ENCODE measurements at regions not wholly inside any gene's neighbourhood (a gene's known extent, or its start where the extent isn't known, plus 50 kb on each side); places are given as distances from the start of the nearest gene placed in this dataset.

- Histone ChIP-seq H3K9ac (ENCODE audit: low read depth, low read length) (no peak overlapping the region), H3K36me3 (ENCODE audit: control insufficient read depth, insufficient read depth, low read length) (no peaks in the 10 kb centered on the region), H3K27me3 (ENCODE audit: control insufficient read depth, insufficient read depth, low read length) (no peaks in the 10 kb centered on the region), H3K4me1 (ENCODE audit: control insufficient read depth, insufficient read depth, low read length) (peaks cover 18% of the 10 kb centered on the region), H3K27ac (ENCODE audit: low read depth, low read length) (peak overlapping the region; percentile 72), H3K9me3 (ENCODE audit: control insufficient read depth, insufficient read depth, low read length) (no peaks in the 10 kb centered on the region), H3K4me3 (ENCODE audit: low read depth, low read length) (no peak overlapping the region)
Measured at GRCh38 chr9:14466828-14467227, 152.9 kb upstream of the NFIB start.

GRCh38 chr9:14466429-14466818 lies 152.5 kb upstream of the NFIB start:
- Histone ChIP-seq H3K4me1 (ENCODE audit: control insufficient read depth, insufficient read depth, low read length) (peaks cover 18% of the 10 kb centered on the region), H3K4me3 (ENCODE audit: low read depth, low read length) (no peak overlapping the region), H3K27ac (ENCODE audit: low read depth, low read length) (peak overlapping the region; percentile 72), H3K9ac (ENCODE audit: low read depth, low read length) (no peak overlapping the region), H3K9me3 (ENCODE audit: control insufficient read depth, insufficient read depth, low read length) (no peaks in the 10 kb centered on the region), H3K36me3 (ENCODE audit: control insufficient read depth, insufficient read depth, low read length) (no peaks in the 10 kb centered on the region), H3K27me3 (ENCODE audit: control insufficient read depth, insufficient read depth, low read length) (no peaks in the 10 kb centered on the region)

GRCh38 chr9:14462950-14463349 lies 149.0 kb upstream of the NFIB start:
- Histone ChIP-seq H3K9ac (ENCODE audit: low read depth, low read length) (no peak overlapping the region), H3K4me3 (ENCODE audit: low read depth, low read length) (no peak overlapping the region), H3K9me3 (ENCODE audit: control insufficient read depth, insufficient read depth, low read length) (no peaks in the 10 kb centered on the region), H3K36me3 (ENCODE audit: control insufficient read depth, insufficient read depth, low read length) (no peaks in the 10 kb centered on the region), H3K27ac (ENCODE audit: low read depth, low read length) (no peak overlapping the region), H3K27me3 (ENCODE audit: control insufficient read depth, insufficient read depth, low read length) (no peaks in the 10 kb centered on the region), H3K4me1 (ENCODE audit: control insufficient read depth, insufficient read depth, low read length) (peaks cover 18% of the 10 kb centered on the region)

GRCh38 chr9:14455243-14455642 lies 141.3 kb upstream of the NFIB start:
- Histone ChIP-seq H3K9me3 (ENCODE audit: control insufficient read depth, insufficient read depth, low read length) (no peaks in the 10 kb centered on the region), H3K27me3 (ENCODE audit: control insufficient read depth, insufficient read depth, low read length) (no peaks in the 10 kb centered on the region), H3K4me1 (ENCODE audit: control insufficient read depth, insufficient read depth, low read length) (no peaks in the 10 kb centered on the region), H3K9ac (ENCODE audit: low read depth, low read length) (no peak overlapping the region), H3K36me3 (ENCODE audit: control insufficient read depth, insufficient read depth, low read length) (no peaks in the 10 kb centered on the region), H3K4me3 (ENCODE audit: low read depth, low read length) (no peak overlapping the region), H3K27ac (ENCODE audit: low read depth, low read length) (no peak overlapping the region)

GRCh38 chr9:14453286-14453685 lies 139.3 kb upstream of the NFIB start:
- no peaks in the 10 kb centered on the region for H3K9me3 ChIP-seq (ENCODE audit: control insufficient read depth, insufficient read depth, low read length)
- H3K4me3 ChIP-seq (ENCODE audit: low read depth, low read length): no peak overlapping the region
- no peaks in the 10 kb centered on the region for H3K36me3 ChIP-seq (ENCODE audit: control insufficient read depth, insufficient read depth, low read length)
- no peak overlapping the region for H3K9ac ChIP-seq (ENCODE audit: low read depth, low read length)
- no peaks in the 10 kb centered on the region for H3K4me1 ChIP-seq (ENCODE audit: control insufficient read depth, insufficient read depth, low read length)
- H3K27me3 ChIP-seq (ENCODE audit: control insufficient read depth, insufficient read depth, low read length): no peaks in the 10 kb centered on the region
- H3K27ac ChIP-seq (ENCODE audit: low read depth, low read length): no peak overlapping the region

- H3K27me3 ChIP-seq (ENCODE audit: control insufficient read depth, insufficient read depth, low read length): no peaks in the 10 kb centered on the region
- H3K9me3 ChIP-seq (ENCODE audit: control insufficient read depth, insufficient read depth, low read length): no peaks in the 10 kb centered on the region
Measured at GRCh38 chr9:14452539-14452938, 138.6 kb upstream of the NFIB start.

GRCh38 chr9:14451949-14452348 lies 138.0 kb upstream of the NFIB start:
- no peaks in the 10 kb centered on the region for H3K9me3 ChIP-seq (ENCODE audit: control insufficient read depth, insufficient read depth, low read length)
- no peak overlapping the region for H3K9ac ChIP-seq (ENCODE audit: low read depth, low read length)
- H3K4me3 ChIP-seq (ENCODE audit: low read depth, low read length): no peak overlapping the region
- H3K4me1 ChIP-seq (ENCODE audit: control insufficient read depth, insufficient read depth, low read length): no peaks in the 10 kb centered on the region
- H3K27ac ChIP-seq (ENCODE audit: low read depth, low read length): no peak overlapping the region
- no peaks in the 10 kb centered on the region for H3K27me3 ChIP-seq (ENCODE audit: control insufficient read depth, insufficient read depth, low read length)
- H3K36me3 ChIP-seq (ENCODE audit: control insufficient read depth, insufficient read depth, low read length): no peaks in the 10 kb centered on the region

More at GRCh38 chr9:14452539-14452938, 138.6 kb upstream of the NFIB start:
- no peak overlapping the region for H3K27ac ChIP-seq (ENCODE audit: low read depth, low read length)
- H3K9ac ChIP-seq (ENCODE audit: low read depth, low read length): no peak overlapping the region
- H3K4me3 ChIP-seq (ENCODE audit: low read depth, low read length): no peak overlapping the region
- no peaks in the 10 kb centered on the region for H3K36me3 ChIP-seq (ENCODE audit: control insufficient read depth, insufficient read depth, low read length)
- H3K4me1 ChIP-seq (ENCODE audit: control insufficient read depth, insufficient read depth, low read length): no peaks in the 10 kb centered on the region

- no peaks in the 10 kb centered on the region for H3K27me3 ChIP-seq (ENCODE audit: control insufficient read depth, insufficient read depth, low read length)
Measured at GRCh38 chr9:14447103-14447502, 133.2 kb upstream of the NFIB start.

GRCh38 chr9:14445946-14446345 lies 132.0 kb upstream of the NFIB start:
- Histone ChIP-seq H3K36me3 (ENCODE audit: control insufficient read depth, insufficient read depth, low read length) (no peaks in the 10 kb centered on the region), H3K27ac (ENCODE audit: low read depth, low read length) (no peak overlapping the region), H3K9ac (ENCODE audit: low read depth, low read length) (no peak overlapping the region), H3K4me3 (ENCODE audit: low read depth, low read length) (no peak overlapping the region), H3K9me3 (ENCODE audit: control insufficient read depth, insufficient read depth, low read length) (no peaks in the 10 kb centered on the region), H3K4me1 (ENCODE audit: control insufficient read depth, insufficient read depth, low read length) (no peaks in the 10 kb centered on the region), H3K27me3 (ENCODE audit: control insufficient read depth, insufficient read depth, low read length) (no peaks in the 10 kb centered on the region)

More at GRCh38 chr9:14447103-14447502, 133.2 kb upstream of the NFIB start:
- Histone ChIP-seq H3K9me3 (ENCODE audit: control insufficient read depth, insufficient read depth, low read length) (no peaks in the 10 kb centered on the region), H3K9ac (ENCODE audit: low read depth, low read length) (no peak overlapping the region), H3K4me1 (ENCODE audit: control insufficient read depth, insufficient read depth, low read length) (no peaks in the 10 kb centered on the region), H3K4me3 (ENCODE audit: low read depth, low read length) (no peak overlapping the region), H3K36me3 (ENCODE audit: control insufficient read depth, insufficient read depth, low read length) (no peaks in the 10 kb centered on the region), H3K27ac (ENCODE audit: low read depth, low read length) (no peak overlapping the region)

- H3K27me3 ChIP-seq (ENCODE audit: control insufficient read depth, insufficient read depth, low read length): no peaks in the 10 kb centered on the region
- no peaks in the 10 kb centered on the region; the same call in 1 of the 2 replicates for H3K4me1 ChIP-seq (ENCODE audit: control insufficient read depth, insufficient read depth, low read length)
- no peaks in the 10 kb centered on the region for H3K36me3 ChIP-seq (ENCODE audit: control insufficient read depth, insufficient read depth, low read length)
- H3K27ac ChIP-seq (ENCODE audit: low read depth, low read length): no peak overlapping the region
- H3K9me3 ChIP-seq (ENCODE audit: control insufficient read depth, insufficient read depth, low read length): no peaks in the 10 kb centered on the region
- no peak overlapping the region for H3K9ac ChIP-seq (ENCODE audit: low read depth, low read length)
- no peak overlapping the region for H3K4me3 ChIP-seq (ENCODE audit: low read depth, low read length)
Measured at GRCh38 chr9:14442956-14443355, 129.0 kb upstream of the NFIB start.

- H3K27me3 ChIP-seq (ENCODE audit: control insufficient read depth, insufficient read depth, low read length): no peaks in the 10 kb centered on the region
- no peaks in the 10 kb centered on the region for H3K36me3 ChIP-seq (ENCODE audit: control insufficient read depth, insufficient read depth, low read length)
- H3K9me3 ChIP-seq (ENCODE audit: control insufficient read depth, insufficient read depth, low read length): no peaks in the 10 kb centered on the region
- H3K27ac ChIP-seq (ENCODE audit: low read depth, low read length): no peak overlapping the region
- peaks cover 3% of the 10 kb centered on the region for H3K4me1 ChIP-seq (ENCODE audit: control insufficient read depth, insufficient read depth, low read length)
- no peak overlapping the region for H3K9ac ChIP-seq (ENCODE audit: low read depth, low read length)
- H3K4me3 ChIP-seq (ENCODE audit: low read depth, low read length): no peak overlapping the region
Measured at GRCh38 chr9:14441976-14442651, 128.2 kb upstream of the NFIB start.
